ENCODE measurements at regions not wholly inside any gene's neighbourhood (a gene's known extent, or its start where the extent isn't known, plus 50 kb on each side); places are given as distances from the start of the nearest gene placed in this dataset.

GRCh38 chr15:91473894-91474545, 374.0 kb downstream of the SV2B start:
- no peaks in the 10 kb centered on the region for H3K9me3 ChIP-seq
- no peak for DNase-seq
- H3K27ac ChIP-seq: no peak overlapping the region
- WGBS, 2 donors: 51 to 61% methylated on average over 3 of the region's 3 CpGs
- no peak overlapping the region for H3K4me3 ChIP-seq
- no peaks in the 10 kb centered on the region for H3K27me3 ChIP-seq
- H3K4me1 ChIP-seq: no peaks in the 10 kb centered on the region
- H3K36me3 ChIP-seq (ENCODE audit: low read depth, missing control alignments): no peaks in the 10 kb centered on the region
- intact Hi-C loops (cut with DNase I; ENCODE audit: low total_unique reads): no loop called here
- TF ChIP-seq CTCF (IDR thresholded peaks at IDR 0.05) (no peak), POLR2A (IDR thresholded peaks at IDR 0.05) (no peak)

- no peaks in the 10 kb centered on the region for H3K27me3 ChIP-seq
- intact Hi-C loops (cut with DNase I; ENCODE audit: low total_unique reads): no loop called here
- TF ChIP-seq CTCF (IDR thresholded peaks at IDR 0.05): no peak
- TF ChIP-seq POLR2A (IDR thresholded peaks at IDR 0.05): no peak
- H3K9me3 ChIP-seq: no peaks in the 10 kb centered on the region
- H3K36me3 ChIP-seq (ENCODE audit: low read depth, missing control alignments): no peaks in the 10 kb centered on the region
- WGBS, 2 donors: 85 to 92% methylated on average over 5 of the region's 5 CpGs
- no peak overlapping the region for H3K27ac ChIP-seq
- DNase-seq: no peak
- no peak overlapping the region for H3K4me3 ChIP-seq
- no peaks in the 10 kb centered on the region for H3K4me1 ChIP-seq
These were observed 376.6 kb upstream of the SLCO3A1 start for GRCh38 chr15:91476861-91477260.

- Histone ChIP-seq H3K4me1 (no peaks in the 10 kb centered on the region), H3K27me3 (no peaks in the 10 kb centered on the region), H3K36me3 (ENCODE audit: low read depth, missing control alignments) (no peaks in the 10 kb centered on the region), H3K27ac (no peak overlapping the region), H3K4me3 (no peak overlapping the region), H3K9me3 (no peaks in the 10 kb centered on the region)
- 35 to 47% methylated on average over 6 of the region's 6 CpGs for WGBS, 2 donors
- DNase-seq: no peak
- TF ChIP-seq CTCF (IDR thresholded peaks at IDR 0.05) (no peak), POLR2A (IDR thresholded peaks at IDR 0.05) (no peak)
- intact Hi-C loops (cut with DNase I; ENCODE audit: low total_unique reads): no loop called here
These were observed 374.8 kb upstream of the SLCO3A1 start for GRCh38 chr15:91478717-91479191.

GRCh38 chr15:91480426-91480825, 373.1 kb upstream of the SLCO3A1 start:
- intact Hi-C loops (cut with DNase I; ENCODE audit: low total_unique reads): no loop called here
- Histone ChIP-seq H3K4me1 (no peaks in the 10 kb centered on the region), H3K4me3 (no peak overlapping the region), H3K9me3 (no peaks in the 10 kb centered on the region), H3K27ac (no peak overlapping the region), H3K27me3 (no peaks in the 10 kb centered on the region), H3K36me3 (ENCODE audit: low read depth, missing control alignments) (no peaks in the 10 kb centered on the region)
- WGBS, 2 donors: 78 to 89% methylated on average over 4 of the region's 4 CpGs
- DNase-seq: no peak
- TF ChIP-seq CTCF (IDR thresholded peaks at IDR 0.05) (no peak), POLR2A (IDR thresholded peaks at IDR 0.05) (no peak)

- Histone ChIP-seq H3K4me1 (no peaks in the 10 kb centered on the region), H3K27me3 (no peaks in the 10 kb centered on the region), H3K4me3 (no peak overlapping the region), H3K27ac (no peak overlapping the region), H3K9me3 (no peaks in the 10 kb centered on the region), H3K36me3 (ENCODE audit: low read depth, missing control alignments) (no peaks in the 10 kb centered on the region)
- 63 to 64% methylated on average over 1 of the region's 1 CpG for WGBS, 2 donors
- intact Hi-C loops (cut with DNase I; ENCODE audit: low total_unique reads): no loop called here
- TF ChIP-seq CTCF (IDR thresholded peaks at IDR 0.05): no peak
- no peak for TF ChIP-seq POLR2A (IDR thresholded peaks at IDR 0.05)
- no peak for DNase-seq
These were observed 370.7 kb upstream of the SLCO3A1 start for GRCh38 chr15:91482799-91483198.

Measured in testis (tissue), 2 donors.